ENCODE measurements at regions not wholly inside any gene's neighbourhood (a gene's known extent, or its start where the extent isn't known, plus 50 kb on each side); places are given as distances from the start of the nearest gene placed in this dataset.
"Not testable (repeated sequence)": the region's sequence is repeated elsewhere in the genome, so short reads cannot be mapped to it uniquely, and the experiment has no call there.

- Histone ChIP-seq H3K36me3 (no peaks in the 10 kb centered on the region), H3K4me1 (no peaks in the 10 kb centered on the region), H3K9me3 (replicated peaks) (no peaks in the 10 kb centered on the region), H3K27me3 (peaks cover 42% of the 10 kb centered on the region), H3K4me3 (no peak overlapping the region), H3K27ac (no peak overlapping the region)
- DNase-seq, result no peak
Measured at GRCh38 chr7:156019308-156019707, 207.0 kb upstream of the SHH start.

- Histone ChIP-seq H3K9me3 (replicated peaks) (no peaks in the 10 kb centered on the region), H3K4me1 (no peaks in the 10 kb centered on the region), H3K4me3 (no peak overlapping the region), H3K36me3 (no peaks in the 10 kb centered on the region), H3K27ac (no peak overlapping the region), H3K27me3 (peaks cover 36% of the 10 kb centered on the region)
- no peak for DNase-seq
Measured at GRCh38 chr7:156017916-156018700, 205.8 kb upstream of the SHH start.

- Histone ChIP-seq H3K4me1 (no peaks in the 10 kb centered on the region), H3K4me3 (no peak overlapping the region), H3K9me3 (replicated peaks) (no peaks in the 10 kb centered on the region), H3K27me3 (peaks cover 29% of the 10 kb centered on the region), H3K36me3 (no peaks in the 10 kb centered on the region), H3K27ac (no peak overlapping the region)
- DNase-seq, result no peak
Measured at GRCh38 chr7:156017431-156017830, 205.2 kb upstream of the SHH start.

- no peak overlapping the region for H3K27ac ChIP-seq
- no peaks in the 10 kb centered on the region for H3K9me3 ChIP-seq (replicated peaks)
- no peak overlapping the region for H3K4me3 ChIP-seq
- no peaks in the 10 kb centered on the region for H3K4me1 ChIP-seq
- no peak for DNase-seq
- H3K27me3 ChIP-seq, result peaks cover 30% of the 10 kb centered on the region
- H3K36me3 ChIP-seq, result no peaks in the 10 kb centered on the region
Measured at GRCh38 chr7:156015237-156016020, 203.2 kb upstream of the SHH start.

GRCh38 chr7:156014808-156015207, 202.5 kb upstream of the SHH start:
- no peak overlapping the region for H3K4me3 ChIP-seq
- H3K36me3 ChIP-seq, result no peaks in the 10 kb centered on the region
- DNase-seq, result no peak
- H3K4me1 ChIP-seq, result no peaks in the 10 kb centered on the region
- no peaks in the 10 kb centered on the region for H3K9me3 ChIP-seq (replicated peaks)
- no peak overlapping the region for H3K27ac ChIP-seq
- peaks cover 30% of the 10 kb centered on the region for H3K27me3 ChIP-seq

GRCh38 chr7:156014201-156014600, 201.9 kb upstream of the SHH start:
- Histone ChIP-seq H3K4me3 (no peak overlapping the region), H3K27me3 (peaks cover 26% of the 10 kb centered on the region), H3K4me1 (no peaks in the 10 kb centered on the region), H3K27ac (no peak overlapping the region), H3K9me3 (replicated peaks) (no peaks in the 10 kb centered on the region), H3K36me3 (no peaks in the 10 kb centered on the region)
- DNase-seq, result no peak

GRCh38 chr7:156012412-156012811, 200.1 kb upstream of the SHH start:
- Histone ChIP-seq H3K4me3 (no peak overlapping the region), H3K27ac (no peak overlapping the region), H3K36me3 (no peaks in the 10 kb centered on the region), H3K27me3 (peaks cover 21% of the 10 kb centered on the region), H3K4me1 (no peaks in the 10 kb centered on the region), H3K9me3 (replicated peaks) (no peaks in the 10 kb centered on the region)
- no peak for DNase-seq

- no peaks in the 10 kb centered on the region for H3K36me3 ChIP-seq
- H3K4me1 ChIP-seq, result no peaks in the 10 kb centered on the region
- peaks cover 17% of the 10 kb centered on the region; the same call in 1 of the 2 replicates for H3K27me3 ChIP-seq
- H3K9me3 ChIP-seq (replicated peaks), result no peaks in the 10 kb centered on the region
- no peak overlapping the region for H3K4me3 ChIP-seq
- no peak for DNase-seq
- no peak overlapping the region for H3K27ac ChIP-seq
Measured at GRCh38 chr7:156009569-156009968, 197.3 kb upstream of the SHH start.

GRCh38 chr7:156006876-156007275, 194.6 kb upstream of the SHH start:
- H3K36me3 ChIP-seq; H3K9me3 ChIP-seq (replicated peaks); H3K4me1 ChIP-seq; DNase-seq; H3K4me3 ChIP-seq; H3K27ac ChIP-seq: not testable (repeated sequence)
- peaks cover 32% of the 10 kb centered on the region for H3K27me3 ChIP-seq

- Histone ChIP-seq H3K9me3 (replicated peaks) (no peaks in the 10 kb centered on the region), H3K27ac (no peak overlapping the region), H3K4me3 (no peak overlapping the region), H3K4me1 (no peaks in the 10 kb centered on the region), H3K36me3 (no peaks in the 10 kb centered on the region), H3K27me3 (peaks cover 33% of the 10 kb centered on the region)
- DNase-seq, result no peak
Measured at GRCh38 chr7:156006024-156006423, 193.8 kb upstream of the SHH start.

GRCh38 chr7:156005202-156005691, 193.0 kb upstream of the SHH start:
- no peaks in the 10 kb centered on the region for H3K9me3 ChIP-seq (replicated peaks)
- H3K27me3 ChIP-seq, result peaks cover 36% of the 10 kb centered on the region
- no peak overlapping the region for H3K27ac ChIP-seq
- H3K4me1 ChIP-seq, result no peaks in the 10 kb centered on the region
- no peak for DNase-seq
- no peak overlapping the region for H3K4me3 ChIP-seq
- H3K36me3 ChIP-seq, result no peaks in the 10 kb centered on the region

- no peak overlapping the region for H3K4me3 ChIP-seq
- no peaks in the 10 kb centered on the region for H3K4me1 ChIP-seq
- H3K36me3 ChIP-seq, result no peaks in the 10 kb centered on the region
- H3K27me3 ChIP-seq, result peaks cover 39% of the 10 kb centered on the region
- no peak for DNase-seq
- H3K9me3 ChIP-seq (replicated peaks), result no peaks in the 10 kb centered on the region
- no peak overlapping the region for H3K27ac ChIP-seq
Measured at GRCh38 chr7:156004265-156005201, 192.3 kb upstream of the SHH start.

- H3K9me3 ChIP-seq (replicated peaks), result no peaks in the 10 kb centered on the region
- DNase-seq, result no peak
- H3K4me3 ChIP-seq, result no peak overlapping the region
- H3K27ac ChIP-seq, result no peak overlapping the region
- H3K27me3 ChIP-seq, result peaks cover 45% of the 10 kb centered on the region
- no peaks in the 10 kb centered on the region for H3K4me1 ChIP-seq
- H3K36me3 ChIP-seq, result no peaks in the 10 kb centered on the region
Measured at GRCh38 chr7:156003220-156004162, 191.2 kb upstream of the SHH start.

Measured in SJCRH30 (cell line).